Epidermal melanocyte (primary cell): ENCODE measurements at regions not wholly inside any gene's neighbourhood (a gene's known extent, or its start where the extent isn't known, plus 50 kb on each side); places are given as distances from the start of the nearest gene placed in this dataset.
A peak's percentile ranks its signal among the peaks of the same experiment; 100 is the strongest.
"Not testable (repeated sequence)": the region's sequence is repeated elsewhere in the genome, so short reads cannot be mapped to it uniquely, and the experiment has no call there.

Experiments
- DNase-seq: peaks from one replicate; pipeline ENCODE4 v3.0.0; 2011; ENCODE audit warnings: low spot score; ENCODE audit not compliant: insufficient read length

GRCh38 chr6:3920321-3920720 is 71.1 kb downstream of the FAM50B start:
- DNase-seq, result no peak

- no peak for DNase-seq
Observed at GRCh38 chr6:3921663-3922062, 72.5 kb downstream of the FAM50B start.

GRCh38 chr6:3922619-3923018 is 73.4 kb downstream of the FAM50B start:
- not testable (repeated sequence) for DNase-seq

DNA sequence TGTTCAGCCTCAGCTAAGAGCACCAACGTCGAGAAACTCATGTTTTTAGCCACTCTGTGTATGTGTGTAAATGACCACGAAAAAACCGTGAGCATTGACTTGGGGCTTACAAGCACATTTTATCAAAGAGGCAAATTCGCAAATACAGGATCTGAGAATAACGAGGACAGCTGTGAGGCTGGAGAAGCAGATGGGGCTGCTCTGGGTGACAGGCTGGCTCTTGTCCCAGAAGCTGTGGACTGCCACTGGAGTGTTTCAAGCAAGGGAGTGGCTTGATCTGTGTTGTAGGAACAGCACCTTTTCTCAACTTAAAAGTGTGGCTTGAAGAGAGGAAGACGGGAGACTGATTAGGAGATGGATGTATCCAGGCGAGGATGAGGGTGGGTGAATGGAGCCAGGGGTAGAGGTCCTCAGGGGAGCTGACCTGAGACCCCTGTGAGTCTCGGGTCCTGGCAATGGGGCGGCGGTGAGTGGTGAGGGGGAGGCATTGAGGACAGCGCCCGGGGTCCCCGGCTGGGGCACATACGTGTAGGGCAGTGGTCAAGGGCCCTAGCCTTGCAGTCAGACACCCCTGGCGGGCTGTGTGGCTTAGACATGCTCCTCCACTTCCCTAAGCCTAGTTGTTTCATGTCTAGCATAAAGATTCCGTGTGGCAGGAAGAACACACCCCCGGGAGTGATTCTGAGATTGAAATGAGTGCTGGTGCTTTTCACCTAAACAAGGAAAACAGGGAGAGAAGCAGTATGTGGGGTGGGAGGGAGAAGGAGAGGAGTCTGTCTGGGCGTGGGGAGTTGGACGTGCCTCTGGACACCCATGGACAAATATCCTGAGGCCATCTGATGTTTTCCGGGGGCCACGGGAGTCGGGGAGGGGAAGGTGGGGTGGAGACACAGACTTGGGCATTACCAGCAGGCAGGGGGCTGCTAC is 76.3 kb downstream of the FAM50B start:
- not testable (repeated sequence) for DNase-seq

DNA sequence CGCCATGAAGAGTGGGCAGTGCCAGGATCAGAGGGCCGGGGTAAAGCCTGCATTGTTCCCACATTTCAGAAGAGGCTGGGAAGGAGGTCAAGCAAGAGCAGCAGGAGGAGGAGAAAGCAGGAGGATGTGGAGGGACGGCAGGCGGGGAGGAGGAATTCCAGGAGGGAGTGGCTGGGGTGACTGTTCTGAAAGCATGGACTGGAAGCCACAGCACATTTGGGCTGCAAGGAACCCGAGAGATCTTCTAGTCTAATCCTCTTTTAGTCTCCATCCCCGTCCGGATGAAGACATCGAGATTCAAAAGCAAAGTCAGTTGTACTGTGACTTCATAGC is 76.9 kb downstream of the FAM50B start:
- DNase-seq, result no peak

- no peak for DNase-seq
Observed at GRCh38 chr6:3928111-3928510, 78.9 kb downstream of the FAM50B start.

DNA sequence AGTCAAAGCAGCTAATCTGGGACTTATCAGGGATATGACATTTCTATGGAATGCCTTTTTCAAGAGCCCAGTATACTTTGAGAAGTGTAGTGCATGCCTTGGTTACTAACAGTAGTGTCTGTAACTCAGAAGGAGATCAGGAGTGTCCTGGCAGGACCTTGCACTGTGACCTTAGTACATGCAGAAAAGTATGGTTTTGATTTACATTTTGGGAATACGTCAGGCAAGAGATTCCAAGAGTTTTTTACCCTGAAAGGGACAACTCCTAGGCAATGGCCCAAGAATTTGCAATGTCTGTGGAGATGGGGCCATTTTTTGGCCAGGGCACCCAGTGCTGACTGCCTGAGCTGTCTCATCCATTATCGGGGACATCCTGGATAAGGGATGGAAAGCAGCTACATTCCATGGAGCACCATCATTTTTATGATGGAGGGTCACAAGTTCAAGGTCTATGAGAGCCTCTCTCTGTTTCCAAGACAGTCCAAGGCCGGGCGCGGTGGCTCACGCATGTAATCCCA is 80.2 kb downstream of the FAM50B start:
- DNase-seq, result peak; percentile 56

GRCh38 chr6:3937438-3937837 is 88.3 kb downstream of the FAM50B start:
- no peak for DNase-seq

DNA sequence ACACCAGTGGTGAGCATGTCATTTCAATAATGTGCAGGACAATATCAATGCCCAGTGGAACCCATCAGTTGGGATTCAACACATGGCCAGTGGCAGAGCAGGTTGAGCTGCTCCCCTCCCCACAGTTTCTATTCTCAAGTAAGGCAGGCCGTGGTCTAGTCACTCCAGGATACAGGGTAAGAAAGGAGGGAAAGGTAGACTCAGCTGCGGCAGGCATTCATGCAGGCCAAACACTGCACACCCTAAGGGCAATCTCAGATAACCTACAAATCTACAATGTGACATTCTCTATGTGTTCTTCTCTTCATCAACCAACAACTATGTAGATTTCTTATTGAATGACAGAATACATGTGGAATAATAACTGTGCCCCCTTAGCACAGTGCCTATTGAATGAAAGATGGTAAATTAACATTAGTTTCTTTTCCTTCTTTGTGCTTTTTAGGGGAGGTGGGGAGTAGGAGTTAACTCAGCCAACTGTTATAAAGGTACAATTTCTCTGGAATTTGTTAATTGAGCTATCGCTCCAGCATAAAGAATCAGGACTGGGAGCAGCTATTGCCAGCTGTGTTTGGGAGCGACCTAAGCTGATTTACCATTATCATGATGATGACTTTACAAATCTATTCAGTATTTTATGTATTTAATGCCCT is 89.7 kb downstream of the FAM50B start:
- DNase-seq, result no peak

DNA sequence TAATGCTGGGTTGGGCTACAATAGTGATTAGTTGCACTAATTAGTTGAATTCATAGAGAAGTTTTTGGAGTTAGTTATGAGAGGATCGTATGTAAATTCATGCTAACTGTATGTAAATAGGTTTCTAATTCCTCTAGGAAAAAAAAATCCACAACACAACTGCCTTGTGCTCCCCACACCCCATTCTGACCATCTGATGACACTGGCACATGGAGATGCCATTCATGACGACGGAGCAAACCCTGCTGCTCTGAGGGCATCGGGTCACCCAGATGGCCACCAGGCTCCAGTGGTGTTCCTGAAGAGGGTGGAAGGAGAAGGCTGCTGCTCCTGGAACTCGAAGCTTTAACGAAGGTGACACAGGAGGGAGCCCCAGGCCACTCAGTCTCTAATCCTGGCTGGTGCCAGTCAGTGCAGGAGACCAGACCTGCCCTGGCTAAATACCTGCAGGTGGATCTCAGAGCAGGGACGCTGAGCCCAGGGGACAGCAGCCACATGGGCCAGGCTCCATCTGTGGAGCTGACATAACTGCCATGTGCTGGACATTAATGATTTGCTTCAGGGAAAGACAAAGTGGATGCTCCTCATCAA is 90.3 kb downstream of the FAM50B start:
- no peak for DNase-seq

- DNase-seq, result no peak
Observed at GRCh38 chr6:3939964-3940363, 90.8 kb downstream of the FAM50B start.

DNA sequence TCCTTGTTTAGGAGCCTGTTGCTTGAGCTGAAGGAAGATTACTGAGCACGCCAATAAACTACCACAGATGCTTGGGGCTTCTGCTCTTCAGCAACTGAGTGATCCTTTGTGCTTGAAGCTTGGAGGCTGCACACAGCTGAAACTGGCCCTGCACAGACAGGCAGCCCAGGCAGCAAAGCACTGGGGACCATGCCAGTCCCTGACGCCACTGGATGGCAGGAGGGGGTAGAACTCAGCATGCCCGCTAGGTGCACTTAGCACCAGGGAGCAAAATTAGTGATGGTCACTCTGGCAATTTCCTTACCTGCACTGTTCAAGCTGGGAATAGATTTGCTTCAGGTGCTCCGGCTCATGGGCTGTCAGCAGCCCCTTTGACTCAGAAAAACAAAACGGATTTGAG is 91.5 kb downstream of the FAM50B start:
- DNase-seq, result no peak

GRCh38 chr6:3943331-3943765 is 94.2 kb downstream of the FAM50B start:
- no peak for DNase-seq

GRCh38 chr6:3944246-3944645 is 95.1 kb downstream of the FAM50B start:
- DNase-seq, result no peak

GRCh38 chr6:3946778-3947177 is 97.6 kb downstream of the FAM50B start:
- no peak for DNase-seq

DNA sequence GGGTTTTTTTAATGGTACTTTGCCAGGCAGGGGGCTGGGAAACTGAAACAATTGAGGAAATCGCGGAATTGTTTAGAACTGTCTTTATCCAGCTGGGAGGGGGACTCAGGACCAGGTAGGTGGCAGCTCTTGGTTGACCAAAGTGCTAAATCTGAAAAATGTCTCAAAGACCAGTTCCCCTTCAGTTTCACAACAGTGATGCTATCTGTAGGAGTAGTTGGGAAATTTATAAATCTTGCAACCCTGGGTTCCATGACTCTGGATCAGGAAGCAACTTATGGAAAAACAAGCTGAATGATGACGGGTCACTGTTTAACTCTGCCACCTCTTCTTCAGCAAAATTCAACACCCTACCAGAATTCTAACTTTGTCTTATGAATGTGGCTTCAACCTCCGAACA is 99.7 kb downstream of the FAM50B start:
- no peak for DNase-seq

GRCh38 chr6:3949521-3949920 is 100.3 kb downstream of the FAM50B start:
- DNase-seq, result no peak

DNA sequence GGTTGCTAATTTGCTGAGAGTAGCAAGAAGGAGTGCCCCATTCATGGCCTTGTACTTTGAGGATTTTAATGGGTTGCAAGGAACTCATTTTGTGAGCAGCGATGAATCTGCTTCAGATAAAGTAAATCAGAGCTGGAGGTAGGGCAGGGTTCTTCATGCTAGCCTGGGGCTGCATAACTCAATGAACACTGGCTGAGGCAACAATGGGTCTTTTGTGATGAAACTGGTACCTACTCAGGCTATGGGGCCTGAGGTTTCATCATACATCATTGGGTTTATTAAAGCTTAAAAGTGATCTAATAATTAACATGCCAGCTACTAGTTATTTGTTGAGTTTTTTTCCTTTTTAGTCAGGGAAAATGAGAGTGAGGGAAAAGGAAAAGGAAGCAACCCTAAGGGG is 106.9 kb downstream of the FAM50B start:
- peak; percentile 71 for DNase-seq

- no peak for DNase-seq
Observed at GRCh38 chr6:3957321-3957720, 108.1 kb downstream of the FAM50B start.

DNA sequence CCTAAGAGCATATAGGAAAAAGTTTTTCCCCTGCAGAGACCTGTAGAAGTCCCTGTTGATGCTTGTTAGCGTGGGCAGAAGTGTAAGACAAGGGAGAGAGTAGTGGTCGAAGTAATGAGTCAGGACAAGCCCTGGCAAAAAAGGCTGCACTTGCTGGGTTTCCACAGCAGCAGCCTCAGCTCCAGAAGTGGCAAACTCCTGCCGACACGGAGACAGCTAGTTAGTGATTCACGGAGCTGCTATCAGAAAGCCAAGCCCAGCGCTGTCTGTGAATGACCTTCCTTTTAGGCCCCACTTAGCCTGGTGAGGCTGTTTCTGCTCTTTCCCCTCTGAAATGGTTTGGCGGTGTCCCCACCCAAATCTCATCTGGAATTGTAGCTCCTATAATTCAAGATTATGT is 109.1 kb downstream of the FAM50B start:
- DNase-seq, result no peak

DNA sequence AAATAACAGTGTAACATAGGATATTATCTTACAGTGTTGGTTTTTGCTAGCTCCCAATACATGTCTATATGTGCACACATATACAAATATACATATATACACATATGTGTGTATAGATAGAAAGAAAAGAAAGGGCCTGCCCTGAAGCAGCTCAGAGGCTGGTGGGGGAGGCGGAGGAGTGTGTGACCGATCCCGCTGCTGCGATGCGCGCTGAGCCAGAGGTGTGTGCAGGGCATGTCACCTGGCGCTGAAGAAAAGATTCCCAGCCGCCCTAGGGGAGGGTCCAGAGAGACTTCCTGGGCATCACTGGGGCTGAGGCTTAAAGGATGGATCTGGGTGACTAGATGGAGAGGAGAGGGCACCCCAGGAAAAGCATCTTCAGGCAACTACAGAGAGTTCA is 110.2 kb downstream of the FAM50B start:
- DNase-seq, result no peak

DNA sequence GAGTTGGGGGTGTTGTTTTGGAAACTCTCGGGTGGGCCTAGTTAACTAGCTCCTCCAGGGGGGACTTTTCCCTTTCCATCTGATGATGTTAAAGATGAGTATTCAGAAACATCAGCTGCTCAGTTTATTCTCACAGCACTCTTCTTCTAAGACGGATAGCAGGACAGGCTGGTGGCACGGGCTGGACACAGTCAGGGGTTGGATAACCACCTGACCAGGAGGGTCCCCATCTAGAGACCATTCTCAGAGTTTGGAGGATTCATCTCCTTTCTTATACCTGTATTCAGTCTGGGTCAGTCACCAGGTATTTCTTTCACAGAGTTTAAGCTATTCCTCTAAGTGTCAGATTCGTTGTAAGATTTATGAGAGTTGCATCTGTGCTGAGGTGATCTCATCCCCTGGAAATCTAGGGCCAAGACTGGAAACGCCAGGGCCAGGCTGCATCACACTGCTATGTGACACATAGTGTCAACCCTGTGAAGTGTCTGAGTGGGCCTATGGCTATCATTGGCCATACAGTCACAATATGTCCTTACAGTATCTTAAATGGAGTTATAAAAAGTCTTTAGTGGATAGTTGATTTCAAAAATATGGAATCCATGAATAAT is 111.7 kb downstream of the FAM50B start:
- DNase-seq, result no peak
